Stimulated activated CD8-positive, alpha-beta memory T cell treated with anti-CD3 and anti-CD28 coated beads, Interleukin-7, amount 100 ng/mL, for 48 hours (primary cell): ENCODE measurements at regions not wholly inside any gene's neighbourhood (a gene's known extent, or its start where the extent isn't known, plus 50 kb on each side); places are given as distances from the start of the nearest gene placed in this dataset.
"Not testable (repeated sequence)": the region's sequence is repeated elsewhere in the genome, so short reads cannot be mapped to it uniquely, and the experiment has no call there.

Experiments
- DNase-seq, 2 donors: peaks; one replicate each; pipeline ENCODE4 v3.0.0-alpha.2; 2020; ENCODE audit warnings: low read depth in 1 of 2; ENCODE audit errors: extremely low read depth in 1 of 2

GRCh38 chr7:13728430-13728829, 261.0 kb downstream of the ETV1 start:
- not testable (repeated sequence) for DNase-seq

DNA sequence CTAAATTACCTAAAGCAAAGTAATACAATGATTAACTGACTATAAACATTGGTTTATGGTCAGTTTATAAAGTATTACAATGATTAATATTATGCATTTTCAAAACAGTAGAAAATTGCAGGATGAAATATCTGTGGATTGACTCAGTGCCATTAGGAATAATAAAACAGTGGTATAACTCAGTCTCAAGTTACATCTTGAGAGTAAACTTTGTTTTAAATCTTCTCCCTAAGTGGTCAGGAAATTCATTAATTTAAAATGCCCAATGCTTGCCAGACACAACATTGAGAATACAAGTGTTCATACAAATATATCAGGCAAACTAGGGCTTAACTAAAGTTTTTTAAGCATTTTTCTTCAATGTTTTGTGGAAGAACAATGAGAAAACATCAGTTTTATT, 257.8 kb downstream of the ETV1 start:
- DNase-seq: no peak

- no peak for DNase-seq
These were observed 251.9 kb downstream of the ETV1 start for GRCh38 chr7:13737563-13737962.

DNA sequence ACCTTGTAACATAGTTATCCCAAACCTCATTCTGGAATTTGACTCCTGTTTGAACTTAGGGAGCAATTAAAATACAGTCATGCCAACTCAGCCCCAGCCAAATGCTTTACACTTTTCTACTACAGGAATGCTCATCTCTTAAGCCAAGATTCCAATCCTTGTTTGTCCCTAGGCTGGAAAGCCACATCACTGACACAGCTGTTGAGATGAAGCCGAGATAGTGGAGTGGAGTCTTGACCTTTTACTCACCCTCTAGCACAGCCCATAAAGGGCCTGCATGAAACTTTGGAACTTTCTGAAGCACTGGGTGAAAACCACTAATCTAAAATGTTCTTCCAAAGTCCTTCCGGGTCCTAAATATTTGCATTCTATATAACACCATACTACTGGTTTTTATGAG, 247.3 kb downstream of the ETV1 start:
- DNase-seq: no peak

- no peak for DNase-seq
These were observed 246.7 kb downstream of the ETV1 start for GRCh38 chr7:13742811-13743210.

- no peak for DNase-seq
These were observed 246.2 kb downstream of the ETV1 start for GRCh38 chr7:13743226-13743625.

GRCh38 chr7:13745530-13745929, 243.9 kb downstream of the ETV1 start:
- DNase-seq: no peak

- DNase-seq: no peak
These were observed 240.5 kb downstream of the ETV1 start for GRCh38 chr7:13748998-13749397.

- DNase-seq: no peak
These were observed 239.8 kb downstream of the ETV1 start for GRCh38 chr7:13749636-13750035.

DNA sequence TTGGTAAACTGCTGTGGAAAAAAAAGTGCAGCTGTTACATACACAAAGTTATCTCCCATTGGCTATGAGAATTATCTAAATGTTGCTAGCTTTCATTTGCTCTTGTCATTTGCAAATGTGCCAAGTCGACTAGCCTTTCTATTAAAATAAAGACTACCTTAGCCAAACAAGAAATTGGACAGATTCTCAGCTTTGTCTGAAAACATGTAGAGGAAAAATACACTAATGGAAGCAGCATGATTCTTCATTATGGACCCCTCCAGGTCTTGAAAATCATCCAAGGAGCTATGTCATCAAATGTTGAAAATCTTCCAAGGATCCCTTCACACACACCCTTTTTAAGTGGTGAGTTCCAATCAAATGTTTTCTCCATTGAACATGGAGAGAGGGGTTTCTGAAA, 237.7 kb downstream of the ETV1 start:
- no peak for DNase-seq

GRCh38 chr7:13757841-13758240, 231.6 kb downstream of the ETV1 start:
- DNase-seq: no peak

DNA sequence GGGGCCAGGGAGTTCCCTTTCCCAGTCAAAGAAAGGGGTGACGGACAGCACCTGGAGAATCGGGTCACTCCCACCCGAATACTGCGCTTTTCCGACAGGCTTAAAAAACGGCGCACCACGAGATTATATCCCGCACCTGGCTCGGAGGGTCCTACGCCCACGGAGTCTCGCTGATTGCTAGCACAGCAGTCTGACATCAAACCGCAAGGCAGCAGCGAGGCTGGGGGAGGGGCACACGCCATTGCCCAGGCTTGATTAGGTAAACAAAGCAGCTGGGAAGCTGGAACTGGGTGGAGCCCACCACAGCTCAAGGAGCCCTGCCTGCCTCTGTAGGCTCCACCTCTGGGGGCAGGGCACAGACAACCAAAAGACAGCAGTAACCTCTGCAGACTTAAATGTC, 223.6 kb downstream of the ETV1 start:
- not testable (repeated sequence) for DNase-seq

DNA sequence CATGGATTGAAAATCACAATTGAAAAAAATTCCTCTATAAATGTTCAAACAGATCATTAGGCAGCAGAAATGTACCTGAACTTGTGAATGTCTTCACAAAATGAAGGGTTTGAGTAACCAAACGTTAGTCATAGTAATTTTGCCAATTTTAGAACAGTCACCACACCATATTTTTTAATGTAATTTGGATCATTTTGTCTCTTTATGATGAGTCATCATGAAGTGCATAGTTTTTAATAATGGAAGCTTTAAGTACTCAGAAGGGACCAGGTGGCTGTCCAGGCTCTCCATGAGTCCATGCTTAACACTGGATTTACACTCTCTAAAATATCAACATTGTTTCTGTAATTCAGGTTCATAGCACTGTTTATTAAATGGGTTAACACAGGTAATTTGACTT, 219.2 kb downstream of the ETV1 start:
- DNase-seq: no peak

GRCh38 chr7:13774976-13775375, 214.5 kb downstream of the ETV1 start:
- no peak for DNase-seq

DNA sequence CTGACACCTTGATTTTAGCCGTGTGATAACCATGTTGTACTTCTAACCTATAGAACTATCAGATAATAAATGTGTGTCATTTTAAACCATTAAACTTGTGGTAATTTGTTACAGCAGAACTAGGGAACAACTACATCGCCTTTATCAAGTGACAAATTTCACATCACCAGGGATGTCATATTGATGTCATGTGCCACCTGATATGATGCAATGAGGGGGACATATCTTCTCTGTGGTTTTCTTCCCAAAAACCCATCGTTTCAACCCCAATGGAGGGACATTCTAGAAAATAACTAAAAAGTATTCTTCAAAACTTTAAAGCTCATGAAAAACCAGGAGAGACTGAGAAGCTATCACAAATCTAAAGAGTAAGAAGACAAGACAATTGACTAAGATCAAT, 212.2 kb downstream of the ETV1 start:
- DNase-seq: no peak

GRCh38 chr7:13778967-13779366, 210.5 kb downstream of the ETV1 start:
- peak in 1 of 2 donors; percentile 2 for DNase-seq

- DNase-seq: no peak
These were observed 198.9 kb downstream of the ETV1 start for GRCh38 chr7:13790611-13791010.

DNA sequence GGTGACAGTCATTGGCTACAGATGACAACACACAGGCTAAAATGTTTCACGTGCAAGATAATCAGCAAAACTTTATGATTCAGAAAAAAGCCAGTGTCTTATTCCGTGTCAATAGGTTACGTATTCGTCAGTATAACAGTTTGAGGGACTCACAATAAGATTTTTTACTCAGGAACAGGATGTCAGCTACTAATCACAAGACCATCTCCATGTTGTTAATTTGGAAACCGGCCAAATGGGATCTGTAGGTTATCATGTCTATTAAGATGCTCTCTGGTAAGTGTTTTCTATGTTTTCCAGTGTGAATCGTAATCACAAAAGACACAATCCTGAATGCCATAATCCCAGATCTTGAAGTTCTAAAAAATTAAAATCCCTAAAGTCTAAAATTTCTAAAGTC, 197.3 kb downstream of the ETV1 start:
- DNase-seq: no peak

DNA sequence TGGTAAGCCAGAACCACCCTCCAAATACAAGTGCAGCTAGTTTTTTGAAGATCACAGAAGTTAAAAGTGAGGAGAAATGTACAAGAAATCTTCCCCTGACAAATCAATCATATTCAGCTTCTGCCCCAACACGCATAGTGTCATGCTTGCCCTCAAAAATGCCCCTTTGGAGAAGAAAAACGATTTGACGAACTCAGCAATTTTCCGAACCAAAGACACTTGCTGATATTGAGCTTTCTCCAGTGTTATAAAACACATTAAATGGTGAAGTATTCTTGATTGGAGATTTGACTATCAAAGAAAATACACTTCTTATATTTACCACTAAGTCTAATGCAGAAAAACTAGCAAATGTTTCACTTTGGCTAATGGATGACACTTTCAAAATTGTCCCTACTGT, 195.5 kb downstream of the ETV1 start:
- DNase-seq: no peak

DNA sequence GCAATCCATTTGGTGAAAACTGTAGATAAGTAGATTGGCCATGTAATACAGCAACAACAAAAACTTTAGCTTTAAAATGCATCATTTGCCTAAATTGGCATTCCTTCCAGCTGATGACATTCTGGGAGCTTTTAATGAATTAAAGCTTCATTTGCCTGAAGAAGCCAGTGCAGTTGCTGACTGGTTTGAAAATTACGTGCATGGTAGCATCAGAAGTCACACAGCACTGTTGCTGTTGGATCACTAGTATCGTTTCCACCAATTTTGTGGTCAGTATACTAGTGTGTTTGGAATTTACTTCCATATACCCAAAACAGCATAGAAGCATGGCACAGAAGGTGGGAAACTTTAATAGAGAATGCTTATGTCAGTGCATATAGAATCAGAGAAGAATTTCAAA, 194.9 kb downstream of the ETV1 start:
- no peak for DNase-seq

DNA sequence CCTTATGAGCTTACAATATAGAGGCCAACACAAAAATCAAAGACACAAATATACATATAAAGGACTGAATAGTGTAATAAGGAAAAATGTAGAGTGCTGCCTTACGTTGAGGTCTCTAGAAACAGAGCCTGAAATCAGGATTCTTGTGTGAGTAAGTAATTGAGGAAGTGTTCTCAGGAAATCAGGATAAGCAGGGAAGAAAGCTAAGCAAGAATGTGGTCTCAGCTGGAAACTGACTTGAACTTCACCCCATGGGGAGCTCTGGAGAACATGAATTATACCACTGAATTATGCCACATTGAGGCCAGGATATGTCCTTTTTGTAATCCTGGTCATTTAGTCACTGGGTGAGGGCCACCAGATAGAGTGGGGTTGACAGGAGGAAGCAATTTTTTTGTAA, 191.9 kb downstream of the ETV1 start:
- DNase-seq: no peak

GRCh38 chr7:13800694-13801448, 188.6 kb downstream of the ETV1 start:
- no peak for DNase-seq

DNA sequence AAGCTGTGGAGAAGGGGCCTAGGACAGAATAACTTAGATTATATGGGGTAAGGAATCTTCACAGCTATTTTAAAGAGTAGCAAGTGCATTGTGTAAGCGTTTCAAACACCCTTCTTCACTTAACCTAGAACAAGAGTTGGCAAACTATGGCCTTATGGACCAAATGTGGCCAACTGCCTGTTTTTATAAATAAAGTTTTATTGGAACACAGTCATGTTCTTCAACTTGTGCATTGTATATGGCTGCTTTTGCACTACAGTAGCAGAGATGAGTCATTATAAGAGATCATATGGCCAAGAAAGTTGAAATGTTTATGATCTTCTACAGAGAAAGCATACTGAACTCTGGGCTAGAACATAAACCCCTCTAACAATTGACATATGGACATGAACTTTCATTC, 187.8 kb downstream of the ETV1 start:
- DNase-seq: no peak
